Stomach (tissue), 4 donors: ENCODE measurements at regions not wholly inside any gene's neighbourhood (a gene's known extent, or its start where the extent isn't known, plus 50 kb on each side); places are given as distances from the start of the nearest gene placed in this dataset.

Experiments used
- EP300 ChIP-seq: sonication (generic); formaldehyde crosslinking; IDR thresholded peaks from one replicate; pipeline ENCODE4 v1.6.1; 2017; ENCODE audit warnings: antibody characterized with exemption
- POLR2A ChIP-seq, 4 donors: fragments of 450-650 bp; IDR thresholded peaks; one replicate each; pipeline ENCODE4 v1.6.1; 2016; ENCODE audit warnings: antibody characterized with exemption in 4 of 4, control low read depth in 2 of 4, mild to moderate bottlenecking in 1 of 4, moderate library complexity in 1 of 4
- POLR2AphosphoS5 ChIP-seq, 3 donors: sonication (generic); formaldehyde crosslinking; IDR thresholded peaks; one replicate each; pipeline ENCODE4 v1.6.1; 2016; ENCODE audit warnings: antibody characterized with exemption in 3 of 3
- TF ChIP-seq, protein P1 (sequence below), 7 experiments: fragments of 450-650 bp in 4 of 7; fragments of 200-600 bp in 3 of 7; sonication (generic) in 3 of 7; IDR thresholded peaks; one replicate each; pipeline ENCODE4 v1.5.1; 2016 to 2019; ENCODE audit warnings: antibody characterized with exemption in 7 of 7, control low read depth in 2 of 7, mild to moderate bottlenecking in 1 of 7

DNA sequence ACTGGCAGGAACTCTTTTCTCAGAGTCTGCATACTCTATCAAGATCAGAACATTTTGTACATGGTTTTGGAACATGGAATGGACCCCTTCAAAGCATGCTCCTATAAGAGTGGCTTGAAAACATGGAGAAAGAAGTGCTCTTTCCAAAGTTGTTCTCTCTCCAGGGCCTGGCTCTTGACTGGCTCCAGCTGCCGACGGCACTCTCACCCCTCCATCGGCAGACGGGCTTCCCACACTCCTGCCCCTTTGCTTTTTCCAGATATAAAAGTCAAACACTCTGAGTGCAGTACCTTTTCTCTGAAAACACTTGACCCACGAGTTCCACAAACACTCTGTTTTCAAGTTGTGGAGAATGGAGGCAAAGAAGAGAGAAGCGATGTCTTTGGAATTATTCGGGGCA is 72.5 kb upstream of the ONECUT1 start:
- TF ChIP-seq, protein P1, sequence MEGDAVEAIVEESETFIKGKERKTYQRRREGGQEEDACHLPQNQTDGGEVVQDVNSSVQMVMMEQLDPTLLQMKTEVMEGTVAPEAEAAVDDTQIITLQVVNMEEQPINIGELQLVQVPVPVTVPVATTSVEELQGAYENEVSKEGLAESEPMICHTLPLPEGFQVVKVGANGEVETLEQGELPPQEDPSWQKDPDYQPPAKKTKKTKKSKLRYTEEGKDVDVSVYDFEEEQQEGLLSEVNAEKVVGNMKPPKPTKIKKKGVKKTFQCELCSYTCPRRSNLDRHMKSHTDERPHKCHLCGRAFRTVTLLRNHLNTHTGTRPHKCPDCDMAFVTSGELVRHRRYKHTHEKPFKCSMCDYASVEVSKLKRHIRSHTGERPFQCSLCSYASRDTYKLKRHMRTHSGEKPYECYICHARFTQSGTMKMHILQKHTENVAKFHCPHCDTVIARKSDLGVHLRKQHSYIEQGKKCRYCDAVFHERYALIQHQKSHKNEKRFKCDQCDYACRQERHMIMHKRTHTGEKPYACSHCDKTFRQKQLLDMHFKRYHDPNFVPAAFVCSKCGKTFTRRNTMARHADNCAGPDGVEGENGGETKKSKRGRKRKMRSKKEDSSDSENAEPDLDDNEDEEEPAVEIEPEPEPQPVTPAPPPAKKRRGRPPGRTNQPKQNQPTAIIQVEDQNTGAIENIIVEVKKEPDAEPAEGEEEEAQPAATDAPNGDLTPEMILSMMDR (IDR thresholded peaks at IDR 0.05) = no peak
- TF ChIP-seq POLR2A (IDR thresholded peaks at IDR 0.05) (no peak), POLR2AphosphoS5 (IDR thresholded peaks at IDR 0.05) (no peak), EP300 (no peak)
